Stimulated activated CD8-positive, alpha-beta memory T cell treated with anti-CD3 and anti-CD28 coated beads, Interleukin-4, amount 100 ng/mL, for 4 hours (primary cell): ENCODE measurements at regions not wholly inside any gene's neighbourhood (a gene's known extent, or its start where the extent isn't known, plus 50 kb on each side); places are given as distances from the start of the nearest gene placed in this dataset.

Source experiments
- DNase-seq, 2 donors: peaks; one replicate each; pipeline ENCODE4 v3.0.0-alpha.2; 2020; ENCODE audit warnings: low read depth in 2 of 2, low spot score in 1 of 2

- DNase-seq = no peak
Observed at GRCh38 chr2:43039376-43040080, 186.9 kb downstream of the ZFP36L2 start.

- no peak for DNase-seq
Observed at GRCh38 chr2:43038696-43039094, 187.7 kb downstream of the ZFP36L2 start.

DNA sequence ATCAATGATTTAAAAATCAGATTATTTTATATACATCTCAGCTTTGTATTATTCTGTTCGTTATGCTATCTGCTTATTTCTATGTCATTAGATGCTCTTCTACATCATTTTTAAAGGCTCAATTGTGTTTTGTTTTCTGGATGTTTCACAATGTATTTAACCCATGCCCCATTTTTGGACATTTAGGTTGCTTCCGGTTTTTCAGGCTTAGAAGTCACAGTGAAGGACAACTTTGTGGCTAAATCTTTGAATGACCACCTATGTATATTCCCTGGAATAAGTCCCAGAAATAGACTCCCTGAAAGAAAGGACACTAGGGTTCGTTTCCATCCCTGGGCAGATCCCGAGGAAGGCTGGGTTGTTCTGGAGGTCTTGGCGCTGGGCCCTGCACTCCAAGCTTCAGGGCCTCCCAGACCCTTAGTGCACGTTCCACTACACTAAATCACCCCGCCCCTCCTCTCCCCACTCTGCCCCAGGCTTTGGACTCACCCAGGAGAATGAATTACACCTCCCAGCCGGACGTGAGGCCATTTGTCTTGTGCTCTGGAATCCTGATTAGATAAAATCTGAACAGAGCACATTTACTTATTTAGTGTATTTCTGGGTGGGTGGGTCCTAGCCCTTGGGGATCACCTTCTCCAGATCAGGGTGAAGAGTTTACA, 188.2 kb downstream of the ZFP36L2 start:
- DNase-seq = no peak

DNA sequence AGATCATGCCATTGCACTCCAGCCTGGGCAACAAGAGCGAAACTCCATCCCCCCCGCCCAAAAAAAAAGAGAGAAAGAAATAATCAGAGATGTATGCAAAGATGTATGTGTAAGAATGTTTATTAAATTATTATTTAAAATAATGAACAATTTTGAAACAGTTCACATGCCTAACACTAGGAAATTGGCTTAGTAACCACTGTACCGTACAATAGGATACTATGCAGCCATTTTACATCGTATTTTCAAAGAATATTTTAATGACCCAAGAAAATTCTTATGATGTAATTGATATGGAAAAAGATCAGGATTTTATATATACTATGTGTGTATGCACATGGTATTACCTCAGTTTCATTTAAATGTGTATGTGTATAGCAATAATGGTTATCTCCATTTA, 190.5 kb downstream of the ZFP36L2 start:
- DNase-seq = no peak

GRCh38 chr2:43034921-43035320, 191.5 kb downstream of the ZFP36L2 start:
- DNase-seq = no peak

DNA sequence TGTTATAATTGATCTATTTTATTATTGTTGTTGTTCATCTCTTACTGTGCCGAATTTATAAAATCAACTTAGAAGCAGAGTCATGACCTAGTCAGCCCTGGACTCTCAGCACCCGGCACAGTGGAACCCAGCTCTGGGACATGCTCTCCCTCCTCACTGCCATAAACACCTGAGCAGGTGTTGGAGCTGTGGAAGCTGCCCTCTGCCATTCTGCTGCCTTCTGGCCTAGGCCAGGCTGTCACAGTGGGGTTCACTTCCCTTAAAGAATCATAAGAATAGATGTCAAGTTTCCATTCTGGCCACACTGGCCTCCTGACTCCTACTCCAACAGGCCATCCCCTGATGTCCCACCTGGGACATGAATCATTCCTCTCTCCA, 192.2 kb downstream of the ZFP36L2 start:
- no peak for DNase-seq

- DNase-seq = no peak
Observed at GRCh38 chr2:43033466-43034241, 192.8 kb downstream of the ZFP36L2 start.

DNA sequence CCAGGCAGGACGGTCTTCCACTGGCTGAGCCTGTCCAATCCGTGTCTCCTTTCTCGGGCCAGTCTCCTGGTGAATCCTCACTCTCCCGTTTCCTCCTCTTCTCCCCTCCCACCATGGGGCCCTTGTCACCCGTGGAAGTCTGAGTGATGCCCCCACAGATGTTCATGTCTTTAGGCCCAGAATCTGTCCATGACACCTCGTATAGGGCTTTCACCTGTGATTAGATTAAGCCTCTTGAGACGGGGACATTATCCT, 193.5 kb downstream of the ZFP36L2 start:
- DNase-seq = no peak

- no peak for DNase-seq
Observed at GRCh38 chr2:43032213-43033015, 194.0 kb downstream of the ZFP36L2 start.

GRCh38 chr2:43031471-43032212, 194.8 kb downstream of the ZFP36L2 start:
- DNase-seq = no peak

GRCh38 chr2:43030551-43031307, 195.7 kb downstream of the ZFP36L2 start:
- no peak for DNase-seq

GRCh38 chr2:43029186-43029585, 197.2 kb downstream of the ZFP36L2 start:
- no peak for DNase-seq

DNA sequence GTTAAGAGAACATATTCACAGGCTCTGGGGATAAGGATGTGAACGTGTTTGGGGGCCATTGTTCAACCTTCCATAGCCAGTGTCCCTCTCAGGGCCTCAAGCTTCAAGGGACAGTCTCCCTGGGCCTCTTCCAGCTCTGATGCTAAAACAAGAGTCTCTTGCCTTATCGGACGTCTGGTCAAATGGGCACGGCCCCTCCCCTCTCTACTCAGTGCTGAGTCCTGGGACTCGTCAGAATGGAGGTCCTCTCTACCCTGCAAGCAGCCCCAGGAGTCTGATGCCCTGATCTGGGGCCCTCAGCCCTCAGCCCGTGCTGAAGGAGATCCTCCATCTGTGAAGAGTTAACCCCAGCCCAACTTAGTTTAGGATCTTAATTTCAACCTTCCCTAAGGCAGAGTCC, 198.2 kb downstream of the ZFP36L2 start:
- no peak for DNase-seq

DNA sequence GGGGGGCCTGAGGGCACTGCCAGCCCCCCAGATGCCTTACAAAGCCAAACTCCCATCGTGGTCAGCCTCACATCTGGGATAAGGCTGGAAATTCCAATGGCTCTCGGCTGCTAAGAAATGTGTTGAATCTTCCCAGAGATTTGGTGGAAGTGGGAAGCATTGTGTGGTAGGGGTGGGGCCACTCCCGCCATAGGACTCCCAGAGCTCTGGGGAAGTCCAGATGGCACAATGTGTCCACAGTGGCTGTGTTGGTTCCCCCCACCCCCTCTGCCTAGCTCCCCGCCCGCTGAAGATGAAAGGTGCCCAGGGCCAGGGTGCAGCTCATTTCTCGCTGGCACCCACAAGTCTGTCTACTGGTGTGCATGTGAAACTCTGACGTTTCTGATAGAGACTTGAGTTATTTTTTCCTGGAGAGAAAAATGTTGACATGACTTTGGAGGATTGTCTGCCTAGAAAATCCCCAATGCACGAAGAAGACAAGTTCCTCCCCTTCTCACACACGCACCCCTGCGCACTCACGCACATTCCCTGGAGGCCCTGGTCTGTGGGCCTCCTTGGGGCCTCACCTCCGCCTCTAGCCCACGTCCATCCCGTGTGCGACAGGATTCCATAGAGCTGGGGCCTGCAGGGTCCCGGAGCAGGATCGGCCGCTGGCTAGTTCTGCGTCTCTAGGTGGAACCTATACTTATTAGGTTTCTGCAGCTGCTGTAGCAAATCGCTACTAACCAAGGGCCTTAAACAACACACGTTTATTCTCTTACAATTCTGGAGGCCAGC, 199.1 kb downstream of the ZFP36L2 start:
- no peak for DNase-seq

- DNase-seq = no peak
Observed at GRCh38 chr2:43026426-43027096, 199.8 kb downstream of the ZFP36L2 start.

DNA sequence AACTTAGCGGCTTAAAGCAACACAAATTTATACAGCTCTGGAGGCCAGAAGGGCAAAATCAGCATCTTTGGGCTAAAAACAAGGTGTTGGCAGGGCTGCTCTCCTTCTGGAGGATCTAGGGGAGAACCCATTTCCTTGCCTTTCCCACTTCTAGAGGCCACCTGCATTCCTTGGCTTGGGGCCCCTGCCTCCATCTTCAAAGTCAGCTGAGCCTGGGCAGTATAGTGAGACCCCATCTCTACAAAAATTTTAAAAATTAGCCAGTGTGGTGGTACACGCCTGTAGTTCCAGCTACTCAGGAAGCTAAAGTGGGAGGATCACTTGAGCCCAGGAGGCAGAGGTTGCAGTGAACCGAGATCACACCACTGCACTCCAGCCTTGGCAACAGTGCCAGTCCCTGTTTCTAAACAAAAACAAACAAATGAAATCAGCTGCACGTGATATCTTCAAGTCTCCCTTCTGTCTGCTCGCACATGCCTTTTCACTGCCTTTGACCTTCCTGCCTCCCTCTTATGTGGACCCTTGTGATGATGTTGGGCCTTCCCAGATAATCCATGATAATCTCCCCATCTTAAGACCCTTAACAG, 200.6 kb downstream of the ZFP36L2 start:
- DNase-seq = no peak

DNA sequence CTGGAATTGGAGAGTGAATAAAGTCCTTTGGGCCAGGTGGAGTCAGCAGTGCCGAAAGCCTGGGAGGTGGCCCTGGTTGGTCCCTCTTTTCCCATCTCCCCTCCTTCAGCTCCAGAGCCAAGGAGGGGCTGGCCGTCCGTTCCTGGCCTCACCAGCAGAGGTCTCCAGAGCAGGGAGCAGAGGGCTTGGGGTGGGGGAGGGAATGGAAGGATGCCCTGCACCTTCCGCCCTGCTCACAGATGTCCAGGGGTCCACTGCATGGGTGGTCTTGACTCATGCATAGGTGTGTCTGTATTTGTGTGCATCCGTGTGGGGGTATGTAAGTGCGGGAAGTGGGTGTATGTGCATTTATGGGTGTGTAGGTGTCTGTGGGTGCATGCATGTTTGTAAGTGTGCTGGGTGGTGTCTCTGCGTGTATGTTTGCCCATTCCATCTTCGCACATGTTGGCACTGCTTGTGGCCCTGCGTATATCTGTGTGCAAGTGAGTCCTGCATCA, 201.8 kb downstream of the ZFP36L2 start:
- DNase-seq = no peak

GRCh38 chr2:43023791-43024514, 202.5 kb downstream of the ZFP36L2 start:
- DNase-seq = no peak
